Chondrocyte (in vitro differentiated cells): ENCODE measurements at regions not wholly inside any gene's neighbourhood (a gene's known extent, or its start where the extent isn't known, plus 50 kb on each side); places are given as distances from the start of the nearest gene placed in this dataset.

Experiments used
- DNase-seq: peaks from one replicate; pipeline ENCODE4 v3.0.0; 2021; ENCODE audit warnings: mixed read lengths, low spot score
- H3K27ac Mint-ChIP-seq: one replicate; pipeline ENCODE4 v1.8.0; 2021; ENCODE audit warnings: mild to moderate bottlenecking, moderate library complexity, mixed read lengths; ENCODE audit not compliant: unreplicated experiment
- H3K27me3 Mint-ChIP-seq: 2 replicates; pipeline ENCODE4 v1.8.0; 2021; ENCODE audit warnings: low read depth, mixed read lengths
- H3K36me3 Mint-ChIP-seq: 2 replicates; pipeline ENCODE4 v1.8.0; 2021; ENCODE audit warnings: low read depth, mixed read lengths
- H3K4me1 Mint-ChIP-seq: 2 replicates; pipeline ENCODE4 v1.8.0; 2021; ENCODE audit warnings: low read depth, mild to moderate bottlenecking, mixed read lengths
- H3K4me3 Mint-ChIP-seq: one replicate; pipeline ENCODE4 v1.8.0; 2021; ENCODE audit warnings: mild to moderate bottlenecking, moderate library complexity, mixed read lengths; ENCODE audit not compliant: unreplicated experiment
- H3K9me3 Mint-ChIP-seq: 2 replicates; pipeline ENCODE4 v1.8.0; 2021; ENCODE audit warnings: low read depth, mixed read lengths
- CTCF ChIP-seq: fragments of 200-600 bp; sonication (generic); IDR thresholded peaks from 2 replicates; pipeline ENCODE4 v1.5.0; 2021; ENCODE audit warnings: antibody characterized with exemption, mild to moderate bottlenecking, moderate library complexity

DNA sequence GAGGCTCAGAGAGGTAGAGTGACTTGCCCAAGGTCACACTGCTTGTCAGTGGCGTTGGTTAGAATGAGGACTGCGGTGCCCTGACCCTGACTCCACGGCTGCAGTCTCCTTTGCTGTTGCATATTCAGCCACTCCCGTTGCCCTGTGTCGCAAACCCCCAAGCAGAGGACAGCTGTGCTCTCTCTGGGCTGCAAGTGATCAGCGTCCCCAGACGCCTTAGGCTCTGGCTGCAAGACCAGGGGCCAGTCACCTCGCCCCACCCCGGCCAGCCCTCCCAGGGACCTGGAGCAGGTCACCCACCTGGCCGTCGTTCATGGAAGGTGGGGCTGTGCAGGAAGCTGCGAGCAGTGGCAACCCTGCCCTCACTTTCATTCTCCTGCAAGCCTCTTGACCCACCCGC lies 51.7 kb upstream of the NANOS1 start:
- no peaks in the 10 kb centered on the region for H3K4me1 Mint-ChIP-seq
- no peak for TF ChIP-seq CTCF
- peaks cover 2% of the 10 kb centered on the region for H3K27me3 Mint-ChIP-seq

DNA sequence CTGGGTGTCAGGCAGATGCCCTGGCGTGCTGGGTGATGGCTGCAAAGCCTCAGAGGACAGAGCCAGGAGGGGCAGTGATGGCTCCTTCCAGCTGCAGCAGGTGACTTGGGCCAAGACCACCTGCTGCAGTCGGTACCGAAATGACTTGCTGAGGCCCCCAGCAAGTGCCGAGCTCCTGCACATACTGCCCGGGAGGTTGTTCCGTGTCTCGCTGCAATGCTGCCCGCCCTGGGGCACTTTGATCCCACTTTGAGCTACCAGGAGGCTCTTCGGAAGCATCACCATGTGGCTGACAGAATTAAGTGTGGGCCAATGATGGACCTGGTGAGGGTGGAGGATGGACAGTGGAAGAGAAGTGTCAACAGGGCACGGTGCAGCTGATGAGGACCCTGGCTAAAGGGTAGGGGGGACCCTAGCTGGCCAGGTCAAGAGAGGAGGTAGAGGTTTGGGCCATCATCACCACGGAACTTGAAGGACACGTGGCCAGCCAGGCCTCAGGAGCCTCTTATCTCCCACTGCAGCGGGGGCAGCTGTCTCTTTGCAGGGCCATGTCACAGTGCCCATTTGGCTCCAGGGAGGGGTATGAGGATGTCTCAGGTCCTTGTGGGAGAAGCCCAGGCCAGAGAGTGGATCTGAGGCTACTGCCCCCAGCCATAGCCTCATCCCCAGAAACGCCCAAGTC lies 51.1 kb upstream of the NANOS1 start:
- Mint-ChIP-seq H3K4me3 (no peak overlapping the region), H3K27me3 (peaks cover 2% of the 10 kb centered on the region), H3K4me1 (no peaks in the 10 kb centered on the region), H3K36me3 (peaks cover 4% of the 10 kb centered on the region), H3K9me3 (peaks cover 15% of the 10 kb centered on the region), H3K27ac (no peak overlapping the region)
- no peak for DNase-seq
- TF ChIP-seq CTCF: no peak

More for the DNA sequence above, 51.7 kb upstream of the NANOS1 start:
- no peak overlapping the region for H3K27ac Mint-ChIP-seq
- H3K4me3 Mint-ChIP-seq: no peak overlapping the region
- peaks cover 6% of the 10 kb centered on the region for H3K36me3 Mint-ChIP-seq
- no peak for DNase-seq
- H3K9me3 Mint-ChIP-seq: peaks cover 21% of the 10 kb centered on the region

DNA sequence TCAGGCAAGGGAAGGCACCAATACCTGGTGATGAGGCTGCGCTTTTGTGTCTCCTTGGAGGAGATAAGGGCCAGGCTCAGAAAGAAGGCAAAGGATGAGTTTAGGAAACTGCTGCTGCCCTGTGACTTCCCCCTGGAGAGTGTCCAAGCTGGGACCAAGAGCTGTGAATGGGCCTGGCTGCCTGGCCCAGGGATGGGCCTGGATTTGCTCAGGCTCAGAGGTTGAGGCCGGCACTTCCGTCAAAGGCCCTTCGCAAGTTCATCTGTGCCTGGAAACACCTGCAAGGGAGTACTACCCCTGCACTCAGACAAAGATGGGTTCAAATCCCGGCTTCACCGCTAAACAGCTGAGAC lies 50.5 kb upstream of the NANOS1 start:
- no peak for DNase-seq
- peaks cover 2% of the 10 kb centered on the region for H3K36me3 Mint-ChIP-seq
- H3K9me3 Mint-ChIP-seq: peaks cover 10% of the 10 kb centered on the region
- no peaks in the 10 kb centered on the region for H3K27me3 Mint-ChIP-seq
- H3K27ac Mint-ChIP-seq: no peak overlapping the region
- H3K4me3 Mint-ChIP-seq: no peak overlapping the region
- no peaks in the 10 kb centered on the region for H3K4me1 Mint-ChIP-seq
- no peak for TF ChIP-seq CTCF

- peak; percentile 38 for DNase-seq
- no peaks in the 10 kb centered on the region for H3K27me3 Mint-ChIP-seq
- peaks cover 2% of the 10 kb centered on the region for H3K36me3 Mint-ChIP-seq
- no peak overlapping the region for H3K27ac Mint-ChIP-seq
- peaks cover 9% of the 10 kb centered on the region for H3K9me3 Mint-ChIP-seq
- no peak overlapping the region for H3K4me3 Mint-ChIP-seq
- no peak for TF ChIP-seq CTCF
- no peaks in the 10 kb centered on the region for H3K4me1 Mint-ChIP-seq
These were observed 49.9 kb upstream of the NANOS1 start for GRCh38 chr10:118979661-118980060.
